GM19372 (cell line): ENCODE measurements at regions not wholly inside any gene's neighbourhood (a gene's known extent, or its start where the extent isn't known, plus 50 kb on each side); places are given as distances from the start of the nearest gene placed in this dataset.
"Not testable (repeated sequence)": the region's sequence is repeated elsewhere in the genome, so short reads cannot be mapped to it uniquely, and the experiment has no call there.

ENCODE experiments used
- ATAC-seq: cut with Tn5 transposase; IDR thresholded peaks from one replicate; pipeline ENCODE4 v1.9.1; 2021; ENCODE audit warnings: mild to moderate bottlenecking, low read depth, moderate library complexity; ENCODE audit not compliant: unreplicated experiment

- no peak for ATAC-seq
Measured at GRCh38 chr2:22143840-22144239, 1020.1 kb downstream of the TDRD15 start.

GRCh38 chr2:22153931-22154613, 1030.3 kb downstream of the TDRD15 start:
- no peak for ATAC-seq

DNA sequence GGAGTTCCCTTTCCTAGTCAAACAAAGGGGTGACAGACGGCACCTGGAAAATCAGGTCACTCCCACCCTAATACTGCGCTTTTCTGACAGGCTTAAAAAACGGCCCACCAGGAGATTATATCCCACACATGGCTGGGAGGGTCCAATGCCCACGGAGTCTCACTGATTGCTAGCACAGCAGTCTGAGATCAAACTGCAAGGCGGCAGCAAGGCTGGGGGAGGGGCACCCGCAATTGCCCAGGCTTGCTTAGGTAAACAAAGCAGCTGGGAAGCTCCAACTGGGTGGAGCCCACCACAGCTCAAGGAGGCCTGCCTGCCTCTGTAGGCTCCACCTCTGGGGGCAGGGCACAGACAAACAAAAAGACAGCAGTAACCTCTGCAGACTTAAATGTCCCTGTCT, 1032.9 kb downstream of the TDRD15 start:
- not testable (repeated sequence) for ATAC-seq

- no peak for ATAC-seq
Measured at GRCh38 chr2:22167256-22167655, 1043.5 kb downstream of the TDRD15 start.

DNA sequence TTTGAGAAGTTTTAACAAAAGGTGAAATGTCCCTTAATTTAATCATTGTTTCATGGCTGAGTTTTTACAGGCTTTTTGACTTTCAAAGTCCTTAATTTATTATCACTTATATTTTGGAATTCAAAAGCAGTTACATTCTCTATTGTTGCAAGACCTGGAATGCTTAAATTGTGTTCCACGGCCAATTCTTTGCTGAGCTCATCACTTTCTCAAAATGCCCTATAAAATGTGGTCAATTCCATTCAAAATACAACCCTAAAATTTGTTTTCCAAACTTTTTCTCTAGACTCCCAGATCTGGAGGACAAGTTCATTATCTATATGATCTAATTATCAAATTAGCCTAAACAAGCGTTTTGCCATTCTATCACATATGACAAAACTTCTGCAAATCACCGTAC, 1051.2 kb downstream of the TDRD15 start:
- ATAC-seq = no peak

GRCh38 chr2:22185251-22185650, 1061.5 kb downstream of the TDRD15 start:
- ATAC-seq = no peak

DNA sequence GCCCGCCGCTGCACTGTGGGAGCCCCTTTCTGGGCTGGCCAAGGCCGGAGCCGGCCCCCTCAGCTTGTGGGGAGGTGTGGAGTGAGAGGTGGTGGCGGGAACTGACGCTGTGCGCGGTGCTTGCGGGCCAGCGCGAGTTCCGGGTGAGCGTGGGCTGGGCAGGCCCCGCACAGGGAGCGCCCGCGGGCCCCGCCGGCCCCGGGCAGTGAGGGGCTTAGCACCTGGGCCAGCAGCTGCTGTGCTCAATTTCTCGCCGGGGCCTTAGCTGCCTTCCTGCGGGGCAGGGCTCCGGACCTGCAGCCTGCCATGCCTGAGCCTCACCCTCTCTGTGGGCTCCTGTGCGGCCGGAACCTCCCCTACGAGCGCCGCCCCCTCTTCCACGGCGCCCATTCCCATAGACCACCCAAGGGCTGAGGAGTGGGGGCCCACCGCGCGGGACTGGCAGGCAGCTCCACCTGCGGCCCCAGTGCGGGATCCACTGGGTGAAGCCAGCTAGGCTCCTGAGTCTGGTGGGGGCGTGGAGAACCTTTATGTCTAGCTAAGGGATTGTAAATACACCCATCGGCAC, 1062.6 kb downstream of the TDRD15 start:
- ATAC-seq = not testable (repeated sequence)

DNA sequence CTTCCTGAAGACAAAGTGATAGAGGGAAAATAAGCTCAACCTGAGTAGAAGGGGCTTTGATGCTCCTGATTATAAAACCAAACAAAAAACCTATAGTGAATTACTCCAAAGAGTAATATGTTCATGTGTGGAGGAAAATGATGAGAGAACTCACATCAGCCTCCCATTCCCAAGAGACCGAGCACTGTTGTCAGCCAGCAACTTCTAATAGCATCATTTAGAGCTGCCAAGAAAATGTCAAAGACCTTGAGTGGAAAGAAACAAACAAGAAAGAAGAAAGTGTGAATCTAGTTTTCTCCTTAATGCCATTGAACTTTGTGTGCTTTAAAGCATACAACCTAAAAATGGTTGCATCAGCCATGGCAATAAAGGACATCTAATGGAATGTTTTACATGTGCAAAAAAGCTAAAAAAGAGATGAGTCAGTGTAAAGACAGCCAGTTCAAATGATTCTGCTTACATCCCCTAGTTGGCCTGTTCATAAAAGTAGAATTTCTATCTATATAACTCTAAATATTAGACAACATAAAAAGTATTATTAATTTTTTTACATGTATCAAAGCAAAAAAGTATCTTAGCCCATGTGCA, 1066.2 kb downstream of the TDRD15 start:
- ATAC-seq = no peak

DNA sequence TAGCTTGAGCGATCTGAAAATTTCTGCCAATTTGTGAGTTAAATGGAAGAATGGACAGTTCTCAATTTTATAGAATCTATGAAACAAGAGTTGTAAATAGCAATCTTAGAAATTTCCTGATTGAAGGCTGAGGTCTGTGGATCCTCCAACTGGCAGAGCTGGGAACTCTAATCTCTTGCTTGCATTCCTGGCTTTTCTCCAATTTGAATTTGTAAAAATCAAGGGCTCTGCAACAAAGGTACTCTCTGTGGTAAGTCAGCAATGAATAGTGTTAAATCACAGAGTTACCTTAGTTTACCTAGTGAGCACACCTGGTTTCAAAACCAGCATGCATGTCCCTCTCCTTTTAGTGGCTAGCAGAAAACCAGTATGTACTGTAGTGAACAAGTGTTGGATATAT, 1070.5 kb downstream of the TDRD15 start:
- ATAC-seq = no peak

- ATAC-seq = no peak
Measured at GRCh38 chr2:22196806-22197205, 1073.0 kb downstream of the TDRD15 start.

GRCh38 chr2:22198381-22199283, 1074.9 kb downstream of the TDRD15 start:
- no peak for ATAC-seq

DNA sequence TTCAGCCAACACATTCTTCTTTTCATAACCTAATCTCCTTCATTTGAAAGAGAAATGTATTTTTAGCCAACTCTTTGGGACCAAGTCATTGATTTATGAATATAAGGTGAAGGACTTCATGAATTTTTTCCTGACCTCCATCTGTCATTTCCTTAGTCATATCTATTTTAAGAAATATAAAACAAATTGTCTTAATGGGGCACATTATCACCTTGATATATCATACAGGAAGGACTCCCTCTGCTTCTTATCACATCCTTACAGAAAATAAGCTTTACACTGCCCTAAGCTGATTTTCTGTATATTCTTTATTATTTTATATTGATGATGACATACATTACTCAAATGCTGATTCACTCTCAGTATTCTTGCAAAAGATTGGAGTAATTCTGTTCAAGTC, 1076.2 kb downstream of the TDRD15 start:
- no peak for ATAC-seq

GRCh38 chr2:22209545-22209944, 1085.8 kb downstream of the TDRD15 start:
- no peak for ATAC-seq

- no peak for ATAC-seq
Measured at GRCh38 chr2:22213237-22213636, 1089.5 kb downstream of the TDRD15 start.

DNA sequence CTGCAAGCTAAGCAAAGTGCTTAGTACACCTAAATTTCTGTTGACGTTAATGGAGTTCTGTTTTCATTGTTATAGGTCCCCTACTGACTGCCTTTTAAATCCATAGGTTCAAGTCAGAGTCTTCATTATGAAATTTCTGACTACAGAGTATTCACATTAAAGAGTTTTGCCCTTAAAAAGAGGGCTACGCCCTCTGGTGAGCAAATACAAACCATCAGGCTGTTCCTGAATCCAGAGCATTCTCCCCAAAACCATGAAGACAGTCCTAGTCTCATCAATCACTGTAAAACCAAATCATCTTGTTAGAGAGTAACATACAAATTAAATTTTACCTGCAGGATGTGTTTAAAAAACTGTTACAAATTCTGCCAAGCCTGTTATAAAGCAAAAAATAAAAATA, 1091.7 kb downstream of the TDRD15 start:
- ATAC-seq = no peak

GRCh38 chr2:22217881-22218280, 1094.1 kb downstream of the TDRD15 start:
- ATAC-seq = no peak

GRCh38 chr2:22221006-22221405, 1097.2 kb downstream of the TDRD15 start:
- no peak for ATAC-seq

DNA sequence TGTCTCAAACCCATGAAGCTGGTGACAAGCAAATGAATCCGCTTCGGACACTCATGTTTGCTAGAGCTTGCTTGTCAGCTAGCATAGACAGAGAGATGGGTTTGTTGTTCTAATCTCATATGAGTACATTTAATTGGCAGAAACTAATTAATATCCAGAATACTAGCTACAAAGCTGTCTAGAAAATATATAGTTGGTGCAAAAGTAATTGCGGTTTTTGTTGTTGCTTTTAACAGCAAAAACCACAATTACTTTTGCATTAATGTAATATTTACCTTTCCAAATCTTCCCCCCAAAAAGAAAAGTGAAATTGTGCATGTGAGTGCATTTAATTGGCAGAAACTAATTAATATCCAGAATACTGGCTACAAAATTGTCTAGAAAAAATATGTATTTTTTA, 1115.2 kb downstream of the TDRD15 start:
- ATAC-seq = no peak

DNA sequence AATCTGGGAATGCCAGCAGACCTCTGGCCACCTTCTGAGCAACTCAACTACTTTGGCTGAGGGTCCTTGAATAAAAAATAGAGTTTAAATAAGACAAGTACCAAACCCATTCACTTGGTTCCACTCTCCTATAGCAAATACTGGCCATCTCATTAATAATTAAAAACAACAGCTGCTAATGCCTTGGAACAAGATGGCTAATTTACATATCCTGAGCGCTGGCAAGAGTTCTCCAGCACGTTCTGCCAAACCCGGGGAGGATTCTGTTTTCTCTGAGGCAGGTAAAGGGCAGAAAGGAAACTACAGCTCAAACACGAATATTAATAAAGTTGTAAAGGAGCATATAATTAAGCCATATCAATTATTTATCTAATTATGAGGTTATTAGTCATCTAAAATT, 1123.7 kb downstream of the TDRD15 start:
- no peak for ATAC-seq

DNA sequence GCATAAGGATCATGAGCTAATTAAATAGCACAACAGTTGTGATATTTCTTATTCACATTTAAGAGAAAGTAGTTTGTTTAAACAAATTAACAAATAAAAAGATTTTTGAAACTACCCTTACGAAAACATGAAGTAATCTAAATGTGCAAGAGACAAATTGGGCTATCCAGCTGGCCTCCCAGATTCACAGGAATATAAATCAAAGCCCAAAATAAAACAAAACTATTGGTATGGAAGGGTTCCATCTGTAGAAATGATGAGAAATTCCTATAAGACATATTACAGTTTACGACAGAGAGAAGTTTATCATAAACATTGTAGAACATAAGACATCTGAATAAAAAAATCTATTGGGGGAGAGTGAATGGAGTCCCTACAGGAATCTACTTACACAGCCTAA, 1125.1 kb downstream of the TDRD15 start:
- ATAC-seq = no peak

DNA sequence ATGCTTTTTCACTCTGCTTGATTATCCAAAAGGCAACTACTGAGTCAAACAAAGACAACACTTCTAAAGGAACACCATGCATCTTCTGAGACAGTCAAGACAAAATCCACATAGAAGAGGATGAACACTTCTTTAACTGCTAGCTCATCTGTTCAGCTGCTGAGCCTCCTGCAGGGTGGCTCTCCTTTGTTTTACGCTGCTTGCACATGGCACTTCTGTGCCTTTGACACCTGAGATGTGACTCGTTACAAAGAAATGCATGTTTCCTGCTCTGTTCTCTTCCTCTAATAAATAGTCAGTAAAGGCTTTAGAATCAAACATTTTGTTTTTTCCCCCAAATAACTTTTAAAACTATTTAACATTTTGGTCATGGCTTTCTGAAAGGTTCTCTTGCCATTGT, 1129.4 kb downstream of the TDRD15 start:
- ATAC-seq = no peak
